Neuronal stem cell (in vitro differentiated cells): ENCODE measurements at regions not wholly inside any gene's neighbourhood (a gene's known extent, or its start where the extent isn't known, plus 50 kb on each side); places are given as distances from the start of the nearest gene placed in this dataset.

Experiments used
- DNase-seq: peaks from one replicate; pipeline ENCODE4 v3.0.0-alpha.2; 2013; ENCODE audit warnings: low spot score
- H2AFZ ChIP-seq: one replicate; pipeline ENCODE4 v1.6.1; 2013; ENCODE audit warnings: mild to moderate bottlenecking, low read length, inconsistent platforms
- H2AK5ac ChIP-seq: 2 replicates; pipeline ENCODE4 v1.6.1; 2013; ENCODE audit warnings: low read depth, mild to moderate bottlenecking, inconsistent platforms, low read length, moderate library complexity, mixed read lengths
- H2BK120ac ChIP-seq: 2 replicates; pipeline ENCODE4 v1.6.1; 2013; ENCODE audit warnings: low read depth, mild to moderate bottlenecking, inconsistent platforms, low read length, moderate library complexity, mixed read lengths
- H2BK12ac ChIP-seq: one replicate; pipeline ENCODE4 v1.6.1; 2013; ENCODE audit warnings: low read length, inconsistent platforms
- H2BK15ac ChIP-seq: 2 replicates; pipeline ENCODE4 v1.6.1; 2013; ENCODE audit warnings: mild to moderate bottlenecking, low read length, inconsistent platforms, mixed read lengths
- H2BK5ac ChIP-seq: one replicate; pipeline ENCODE4 v1.6.1; 2013; ENCODE audit warnings: inconsistent platforms, mild to moderate bottlenecking, low read length, moderate library complexity
- H3K14ac ChIP-seq: one replicate; pipeline ENCODE4 v1.6.1; 2013; ENCODE audit warnings: low read length, inconsistent platforms
- H3K18ac ChIP-seq: 2 replicates; pipeline ENCODE4 v1.6.1; 2013; ENCODE audit warnings: low read length, inconsistent platforms
- H3K23ac ChIP-seq: 2 replicates; pipeline ENCODE4 v1.6.1; 2013; ENCODE audit warnings: low read depth, mild to moderate bottlenecking, mixed read lengths, low read length, inconsistent platforms; ENCODE audit not compliant: poor library complexity
- H3K27ac ChIP-seq: replicated peaks from 3 replicates; pipeline ENCODE4 v1.5.1; 2013; ENCODE audit warnings: low read length, inconsistent platforms
- H3K27me3 ChIP-seq, 3 experiments: 2 replicates each; pipeline ENCODE4 v1.6.1; 2013; ENCODE audit warnings: low read length in 3 of 3, mild to moderate bottlenecking in 2 of 3, inconsistent platforms in 1 of 3, low read depth in 1 of 3, mixed read lengths in 1 of 3, moderate library complexity in 1 of 3; ENCODE audit not compliant: control insufficient read depth in 3 of 3, insufficient read depth in 3 of 3
- H3K36me3 ChIP-seq, 2 donors: replicated peaks in 1 of 2; 2 replicates each; pipeline ENCODE4 v1.6.1; 2013; ENCODE audit warnings: low read length in 2 of 2; ENCODE audit not compliant: control insufficient read depth in 2 of 2, insufficient read depth in 2 of 2
- H3K4ac ChIP-seq: 2 replicates; pipeline ENCODE4 v1.6.1; 2013; ENCODE audit warnings: inconsistent platforms, mild to moderate bottlenecking, low read length, moderate library complexity
- H3K4me1 ChIP-seq, 2 donors: 1 replicate in 1 of 2; 2 replicates in 1 of 2; pipeline ENCODE4 v1.6.1; 2013; ENCODE audit warnings: low read length in 2 of 2, low read depth in 1 of 2; ENCODE audit not compliant: control insufficient read depth in 2 of 2, insufficient read depth in 1 of 2
- H3K4me2 ChIP-seq: one replicate; pipeline ENCODE4 v1.6.1; 2013; ENCODE audit warnings: mild to moderate bottlenecking, low read length, inconsistent platforms; ENCODE audit not compliant: insufficient read depth, poor library complexity, severe bottlenecking
- H3K4me3 ChIP-seq, 2 donors: 2 replicates each; pipeline ENCODE4 v1.5.1; 2013; ENCODE audit warnings: low read length in 2 of 2, mild to moderate bottlenecking in 2 of 2, inconsistent platforms in 1 of 2, moderate library complexity in 1 of 2
- H3K79me1 ChIP-seq: one replicate; pipeline ENCODE4 v1.6.1; 2013; ENCODE audit warnings: low read depth, mild to moderate bottlenecking, inconsistent platforms, low read length, moderate library complexity
- H3K9ac ChIP-seq: one replicate; pipeline ENCODE4 v1.6.1; 2013; ENCODE audit warnings: mild to moderate bottlenecking, low read depth, low read length, inconsistent platforms; ENCODE audit not compliant: poor library complexity
- H3K9me3 ChIP-seq, 2 donors: replicated peaks in 1 of 2; 2 replicates each; pipeline versions ENCODE3 to v1.6.1; 2013; ENCODE audit warnings: low read length in 2 of 2, mild to moderate bottlenecking in 2 of 2, inconsistent platforms in 1 of 2, low read depth in 1 of 2, mixed read lengths in 1 of 2, moderate library complexity in 1 of 2; ENCODE audit not compliant: control insufficient read depth in 2 of 2, insufficient read depth in 1 of 2
- H4K8ac ChIP-seq: one replicate; pipeline ENCODE4 v1.6.1; 2013; ENCODE audit warnings: low read depth, mild to moderate bottlenecking, inconsistent platforms, low read length, moderate library complexity
- H4K91ac ChIP-seq: one replicate; pipeline ENCODE4 v1.6.1; 2013; ENCODE audit warnings: low read length, low read depth, mild to moderate bottlenecking, inconsistent platforms; ENCODE audit not compliant: poor library complexity
- WGBS, 2 donors: extraction: QIAGEN DNeasy Blood & Tissue Kit; methylation state at CpG; one replicate each; pipeline ENCODE4 v1.1.7; 2013; ENCODE audit warnings: missing lambda C conversion rate in 2 of 2, mixed read lengths in 1 of 2; ENCODE audit not compliant: insufficient read length in 2 of 2, insufficient replicate concordance in 1 of 2; ENCODE audit errors: extremely low coverage in 2 of 2; 5-methylcytosine and 5-hydroxymethylcytosine counted together

- no peak overlapping the region for H4K8ac ChIP-seq
- WGBS, 2 donors = no CpG with 5 or more reads among the region's 16 CpGs
Observed at GRCh38 chr4:136928957-136929411, 603.3 kb downstream of the PCDH18 start.

GRCh38 chr4:136927172-136927571 lies 605.1 kb downstream of the PCDH18 start:
- Histone ChIP-seq H3K36me3 (no peaks in the 10 kb centered on the region), H3K27me3 (no peaks in the 10 kb centered on the region), H3K27ac (no peak overlapping the region), H2BK120ac (no peak overlapping the region), H3K79me1 (no peaks in the 10 kb centered on the region), H2BK12ac (no peak overlapping the region), H2BK5ac (no peak overlapping the region), H3K4ac (no peak overlapping the region), H2BK15ac (no peak overlapping the region), H3K23ac (no peak overlapping the region), H2AK5ac (no peak overlapping the region), H3K4me1 (no peaks in the 10 kb centered on the region), H3K14ac (no peak overlapping the region), H3K18ac (no peak overlapping the region), H3K9me3 (no peaks in the 10 kb centered on the region), H4K8ac (no peak overlapping the region), H2AFZ (no peak overlapping the region), H3K4me3 (no peak overlapping the region), H4K91ac (no peak overlapping the region), H3K9ac (no peak overlapping the region), H3K4me2 (no peak overlapping the region)
- no peak for DNase-seq

More at GRCh38 chr4:136928957-136929411, 603.3 kb downstream of the PCDH18 start:
- Histone ChIP-seq H3K18ac (no peak overlapping the region), H2BK5ac (no peak overlapping the region), H3K23ac (no peak overlapping the region), H4K91ac (no peak overlapping the region), H2BK15ac (no peak overlapping the region), H3K9ac (no peak overlapping the region), H3K9me3 (no peaks in the 10 kb centered on the region), H2AK5ac (no peak overlapping the region), H3K27ac (no peak overlapping the region), H2BK12ac (no peak overlapping the region), H3K36me3 (no peaks in the 10 kb centered on the region), H3K79me1 (no peaks in the 10 kb centered on the region), H3K27me3 (no peaks in the 10 kb centered on the region), H3K4ac (no peak overlapping the region), H3K4me2 (no peak overlapping the region), H3K4me1 (no peaks in the 10 kb centered on the region), H3K14ac (no peak overlapping the region), H2BK120ac (no peak overlapping the region), H3K4me3 (no peak overlapping the region), H2AFZ (no peak overlapping the region)
- DNase-seq = no peak

DNA sequence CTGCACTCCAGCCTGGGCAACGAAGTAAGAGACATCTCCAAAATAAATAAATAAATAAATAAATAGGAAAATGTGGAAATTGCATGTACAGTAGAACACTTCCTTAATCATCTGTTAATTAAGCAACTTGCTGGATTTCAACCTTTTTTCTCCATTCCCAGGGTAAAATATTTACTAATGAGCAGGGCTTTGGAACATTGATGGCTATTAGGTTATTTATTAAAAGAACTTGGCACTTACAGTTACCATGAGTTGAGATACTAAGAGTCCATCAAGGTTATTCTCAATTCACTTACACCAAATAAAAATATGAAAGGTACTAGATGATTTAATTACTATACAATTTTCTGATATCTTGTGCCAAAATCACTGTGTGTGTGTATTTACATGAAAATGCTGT lies 607.1 kb downstream of the PCDH18 start:
- Histone ChIP-seq H3K18ac (no peak overlapping the region), H3K79me1 (no peaks in the 10 kb centered on the region), H2AK5ac (no peak overlapping the region), H3K9ac (no peak overlapping the region), H3K23ac (no peak overlapping the region), H3K9me3 (no peaks in the 10 kb centered on the region), H3K4me3 (no peak overlapping the region), H3K4me1 (no peaks in the 10 kb centered on the region), H3K27me3 (no peaks in the 10 kb centered on the region), H2AFZ (no peak overlapping the region), H2BK15ac (no peak overlapping the region), H4K8ac (no peak overlapping the region), H2BK12ac (no peak overlapping the region), H3K4ac (no peak overlapping the region), H3K27ac (no peak overlapping the region), H2BK120ac (no peak overlapping the region), H4K91ac (no peak overlapping the region), H2BK5ac (no peak overlapping the region), H3K36me3 (no peaks in the 10 kb centered on the region), H3K14ac (no peak overlapping the region), H3K4me2 (no peak overlapping the region)
- no CpG with 5 or more reads among the region's 1 CpG for WGBS, 2 donors
- DNase-seq = no peak

DNA sequence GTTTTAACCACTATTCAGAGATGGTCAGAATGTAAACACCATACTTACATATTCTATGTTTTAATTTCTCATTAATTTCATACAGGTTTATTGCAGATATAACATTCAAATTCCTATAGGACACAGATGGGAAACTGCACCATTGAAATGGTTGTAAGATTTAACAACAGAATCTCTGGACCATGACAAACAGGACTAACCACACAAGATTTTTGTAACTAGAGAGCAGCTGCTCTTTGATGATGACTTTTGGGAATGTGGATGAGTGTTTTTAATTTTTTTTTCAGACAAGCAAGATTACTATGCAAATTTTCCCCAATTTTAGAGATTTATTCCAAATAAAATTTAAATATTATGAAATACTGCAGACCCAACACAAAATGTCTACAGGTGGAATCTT lies 610.2 kb downstream of the PCDH18 start:
- Histone ChIP-seq H3K36me3 (no peaks in the 10 kb centered on the region), H2BK15ac (no peak overlapping the region), H2BK5ac (no peak overlapping the region), H3K14ac (no peak overlapping the region), H3K9me3 (peaks cover 6 to 12% of the 10 kb centered on the region in 2 donors), H2BK120ac (no peak overlapping the region), H3K9ac (no peak overlapping the region), H3K18ac (no peak overlapping the region), H3K4me2 (no peak overlapping the region), H3K4me3 (no peak overlapping the region), H4K8ac (no peak overlapping the region), H3K27ac (no peak overlapping the region), H3K79me1 (no peaks in the 10 kb centered on the region), H3K4me1 (no peaks in the 10 kb centered on the region), H2BK12ac (no peak overlapping the region), H4K91ac (no peak overlapping the region), H2AFZ (no peak overlapping the region), H3K4ac (no peak overlapping the region), H3K23ac (no peak overlapping the region), H3K27me3 (no peaks in the 10 kb centered on the region), H2AK5ac (no peak overlapping the region)
- DNase-seq = no peak
